AG09319 (cell line): ENCODE measurements at regions not wholly inside any gene's neighbourhood (a gene's known extent, or its start where the extent isn't known, plus 50 kb on each side); places are given as distances from the start of the nearest gene placed in this dataset.

Source experiments
- DNase-seq: peaks from one replicate; pipeline ENCODE4 v3.0.0-alpha.2; 2010; ENCODE audit warnings: low read depth; ENCODE audit errors: extremely low read depth
- TF ChIP-seq, protein P1 (sequence below): IDR thresholded peaks from 2 replicates; pipeline ENCODE4 v1.5.1; 2011; ENCODE audit warnings: low read depth, mild to moderate bottlenecking, inconsistent platforms, low read length, moderate library complexity

DNA sequence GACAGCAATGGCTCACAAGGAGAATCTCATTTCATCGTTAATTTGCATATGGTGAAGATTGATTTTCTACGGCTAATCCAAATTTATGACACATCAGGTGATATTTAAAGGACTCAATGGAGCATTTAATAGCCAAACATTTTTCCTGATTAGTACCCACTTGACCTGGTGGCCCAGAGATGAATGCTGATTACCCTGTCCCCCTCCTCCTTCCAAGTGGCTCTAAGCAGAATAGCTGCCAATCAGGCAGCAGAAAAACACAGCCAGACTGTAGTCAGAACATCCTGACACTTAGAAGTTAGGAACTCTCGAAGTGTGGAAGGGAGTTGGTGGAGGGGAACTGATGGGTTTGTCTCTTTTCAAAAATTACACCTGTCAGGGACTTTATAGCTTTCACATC, 302.5 kb downstream of the ZNF621 start:
- DNase-seq: no peak
- TF ChIP-seq, protein P1, sequence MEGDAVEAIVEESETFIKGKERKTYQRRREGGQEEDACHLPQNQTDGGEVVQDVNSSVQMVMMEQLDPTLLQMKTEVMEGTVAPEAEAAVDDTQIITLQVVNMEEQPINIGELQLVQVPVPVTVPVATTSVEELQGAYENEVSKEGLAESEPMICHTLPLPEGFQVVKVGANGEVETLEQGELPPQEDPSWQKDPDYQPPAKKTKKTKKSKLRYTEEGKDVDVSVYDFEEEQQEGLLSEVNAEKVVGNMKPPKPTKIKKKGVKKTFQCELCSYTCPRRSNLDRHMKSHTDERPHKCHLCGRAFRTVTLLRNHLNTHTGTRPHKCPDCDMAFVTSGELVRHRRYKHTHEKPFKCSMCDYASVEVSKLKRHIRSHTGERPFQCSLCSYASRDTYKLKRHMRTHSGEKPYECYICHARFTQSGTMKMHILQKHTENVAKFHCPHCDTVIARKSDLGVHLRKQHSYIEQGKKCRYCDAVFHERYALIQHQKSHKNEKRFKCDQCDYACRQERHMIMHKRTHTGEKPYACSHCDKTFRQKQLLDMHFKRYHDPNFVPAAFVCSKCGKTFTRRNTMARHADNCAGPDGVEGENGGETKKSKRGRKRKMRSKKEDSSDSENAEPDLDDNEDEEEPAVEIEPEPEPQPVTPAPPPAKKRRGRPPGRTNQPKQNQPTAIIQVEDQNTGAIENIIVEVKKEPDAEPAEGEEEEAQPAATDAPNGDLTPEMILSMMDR: no peak

DNA sequence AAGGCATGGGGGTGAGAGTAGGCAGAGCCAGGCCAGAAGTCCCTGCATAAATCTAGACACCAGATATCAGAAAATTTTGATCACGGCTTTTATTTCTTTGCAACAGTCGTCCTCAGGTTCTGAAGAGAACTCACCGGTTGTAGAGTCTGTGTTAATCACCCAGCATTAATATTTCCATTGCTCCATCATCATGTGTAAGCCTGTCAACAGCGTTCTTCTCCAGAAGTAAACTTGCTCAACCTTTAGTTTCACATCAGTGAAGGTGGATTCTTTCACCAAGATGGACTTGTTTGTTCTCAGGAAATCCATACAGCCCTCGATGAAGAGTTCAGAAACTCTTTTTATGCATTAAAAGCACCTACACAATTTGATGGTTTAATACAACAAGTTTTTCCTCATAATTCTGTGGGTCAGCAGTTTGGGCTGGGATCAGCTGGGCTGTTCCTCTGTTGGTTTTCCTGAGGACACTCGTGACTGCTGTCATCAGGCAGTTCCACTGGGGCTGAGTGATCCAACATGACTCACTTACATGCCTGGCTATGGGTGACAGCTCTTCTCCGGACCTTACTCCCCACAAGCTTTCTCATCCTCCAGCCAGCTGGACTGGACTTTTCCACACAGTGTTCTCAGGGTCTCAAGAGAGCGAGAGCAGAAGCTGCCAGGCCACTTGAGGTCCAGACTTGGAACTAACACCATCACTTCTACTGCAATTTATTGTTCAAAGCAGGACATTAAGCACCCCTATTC, 303.4 kb downstream of the ZNF621 start:
- no peak for DNase-seq
- TF ChIP-seq, protein P1: no peak

DNA sequence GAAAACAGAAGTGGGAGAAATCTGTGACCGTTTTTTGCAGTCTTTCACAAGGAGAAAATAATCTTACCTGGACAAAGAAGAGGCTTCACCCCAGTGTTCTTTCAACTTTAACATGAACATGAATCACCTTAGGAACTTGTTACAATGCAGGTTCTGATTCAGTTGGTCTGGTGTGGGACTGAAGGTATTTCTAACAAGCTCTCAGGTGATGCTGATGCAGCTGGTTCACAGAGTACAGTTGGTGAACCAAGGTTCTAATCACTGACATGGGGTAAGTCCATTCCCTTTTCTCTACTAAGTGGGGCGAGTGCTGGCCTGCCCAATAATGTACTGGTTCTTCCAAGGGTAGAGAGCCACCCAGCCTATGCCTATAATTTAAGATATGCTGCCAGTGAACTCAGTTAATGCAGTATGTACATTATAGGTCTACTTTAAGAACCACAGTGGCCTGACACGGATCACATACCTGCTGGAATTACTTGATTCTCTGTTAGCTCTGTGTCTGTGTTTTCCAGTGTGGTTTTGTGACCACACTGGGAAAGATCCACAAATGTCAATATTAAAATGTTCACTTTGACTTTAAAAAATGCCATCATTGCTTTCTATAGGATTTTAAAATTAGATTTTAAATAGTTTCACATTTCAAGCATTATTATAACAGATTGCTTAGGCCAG, 304.1 kb downstream of the ZNF621 start:
- TF ChIP-seq, protein P1: no peak
- no peak for DNase-seq

DNA sequence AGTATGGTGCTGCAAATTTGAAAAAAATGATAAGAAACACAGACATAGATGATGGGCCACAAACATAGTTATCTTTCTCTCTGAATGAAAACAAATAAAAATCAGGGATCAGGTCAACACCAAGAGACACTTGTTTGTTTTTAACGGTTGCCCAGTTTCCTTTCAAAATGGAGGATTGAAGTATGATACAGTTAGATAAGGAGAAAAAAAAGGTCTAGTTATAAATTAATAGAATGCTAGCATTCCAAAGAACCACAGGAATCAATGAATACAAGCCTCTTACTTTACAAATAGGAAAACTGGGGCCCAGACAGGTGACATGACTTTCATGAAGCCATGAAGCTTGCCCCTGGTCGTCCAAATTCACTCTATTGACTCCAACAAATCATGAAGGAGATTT, 305.1 kb downstream of the ZNF621 start:
- no peak for DNase-seq
- TF ChIP-seq, protein P1: no peak

DNA sequence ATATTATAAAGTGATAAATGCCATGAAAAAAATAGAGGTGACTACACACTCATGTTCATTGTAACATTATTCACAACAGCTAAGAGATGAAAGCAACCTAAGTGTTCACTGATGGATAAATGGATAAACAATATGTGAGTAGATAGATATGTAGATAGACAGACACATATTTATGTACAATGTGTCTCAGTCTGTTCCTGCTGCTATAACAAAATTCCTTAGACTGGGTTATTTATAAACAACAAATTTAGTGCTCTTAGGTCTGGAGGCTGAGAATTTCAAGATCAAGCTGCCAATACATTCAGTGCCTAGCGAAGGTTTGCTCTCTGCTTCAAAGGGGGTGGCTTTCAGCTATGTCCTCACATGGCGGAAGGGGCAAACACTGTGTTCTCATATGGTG, 312.5 kb downstream of the ZNF621 start:
- DNase-seq: no peak
- TF ChIP-seq, protein P1: no peak

DNA sequence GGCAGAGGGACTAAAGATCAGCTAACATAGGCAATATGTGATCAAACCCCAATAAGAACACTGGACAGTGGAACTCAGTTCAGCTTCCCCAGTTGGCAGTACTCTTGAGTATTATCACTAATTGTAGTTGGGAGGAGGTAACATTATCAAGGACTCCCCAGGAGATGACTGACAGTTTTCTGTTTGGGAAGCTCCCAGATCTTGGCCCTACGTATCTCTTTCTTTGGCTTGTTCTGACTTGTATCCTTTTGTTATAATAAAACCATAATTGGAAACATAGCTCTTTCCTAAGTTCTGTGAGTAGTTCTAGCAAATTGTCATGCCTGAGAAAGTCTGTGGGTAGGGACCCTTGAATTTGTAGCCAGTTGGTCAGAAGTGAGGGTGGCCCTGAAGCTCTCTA, 316.4 kb downstream of the ZNF621 start:
- DNase-seq: no peak
- TF ChIP-seq, protein P1: no peak

DNA sequence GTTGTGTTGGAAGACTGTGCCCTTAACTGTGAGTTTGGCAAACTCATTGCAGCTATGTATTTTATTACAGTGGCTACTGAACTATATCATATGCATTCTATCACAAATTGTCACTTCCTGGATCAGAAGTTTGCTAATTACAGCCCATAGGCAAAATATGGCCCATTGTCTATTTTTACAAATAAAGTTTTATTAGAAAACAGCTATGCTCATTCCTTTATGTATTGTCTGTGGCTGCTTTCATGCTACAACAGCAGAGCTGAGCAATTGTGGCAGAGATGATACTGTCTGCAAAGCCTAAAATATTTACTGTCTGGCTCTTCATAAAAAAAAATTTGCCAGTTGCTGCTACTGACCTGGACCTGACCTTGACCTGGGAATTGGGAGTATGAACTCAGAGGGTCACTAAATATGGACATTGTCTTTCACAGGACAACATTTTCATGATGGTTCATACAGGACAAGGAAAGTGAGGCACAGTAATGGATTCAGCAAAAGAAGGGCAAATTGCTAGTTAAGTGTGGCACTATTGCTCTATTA, 316.9 kb downstream of the ZNF621 start:
- TF ChIP-seq, protein P1: no peak

More for the DNA sequence above, 316.9 kb downstream of the ZNF621 start:
- no peak for DNase-seq
